ENCODE measurements at regions not wholly inside any gene's neighbourhood (a gene's known extent, or its start where the extent isn't known, plus 50 kb on each side); places are given as distances from the start of the nearest gene placed in this dataset.

DNA sequence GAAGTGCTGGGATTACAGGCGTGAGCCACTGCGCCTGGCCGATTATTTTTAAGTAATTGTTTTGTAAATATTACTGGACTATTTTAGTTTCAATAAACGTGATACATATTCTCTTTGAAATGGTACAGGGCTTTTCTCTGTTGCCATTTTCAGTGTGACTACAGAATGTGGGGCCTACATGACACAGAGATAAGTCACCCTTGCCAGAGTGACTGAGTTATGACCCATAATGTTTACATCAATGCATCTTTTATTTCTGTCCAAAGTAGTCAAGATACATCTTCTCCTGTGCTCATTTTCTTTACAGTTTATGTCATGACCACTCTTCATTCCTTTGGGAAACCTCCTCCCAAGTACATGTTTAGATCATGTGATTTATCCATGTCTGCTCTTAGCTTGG lies 88.3 kb upstream of the GC start:
- TF ChIP-seq FOXK2 (IDR thresholded peaks at IDR 0.05) (no peak), CTBP1 (IDR thresholded peaks at IDR 0.05; ENCODE audit: borderline replicate concordance) (no peak), BHLHE40 (IDR thresholded peaks at IDR 0.05; ENCODE audit: borderline replicate concordance) (no peak), FOXM1 (IDR thresholded peaks at IDR 0.05; ENCODE audit: borderline replicate concordance) (no peak), SUZ12 (IDR thresholded peaks at IDR 0.05) (no peak), HDGF (IDR thresholded peaks at IDR 0.05; ENCODE audit: borderline replicate concordance) (no peak)

All from HEK293T (cell line).